IMR-90 (cell line): ENCODE measurements at regions not wholly inside any gene's neighbourhood (a gene's known extent, or its start where the extent isn't known, plus 50 kb on each side); places are given as distances from the start of the nearest gene placed in this dataset.

Experiments
- ATAC-seq: fragments of 200-7000 bp; cut with Tn5 transposase; 2 replicates; pipeline ENCODE4 v1.9.1; 2020; ENCODE audit warnings: low read depth, mild to moderate bottlenecking, moderate library complexity
- BruUV-seq: library from RNA; stranded (reverse); fragments of 400-500 nt; replicated peaks from 2 replicates; lab custom pipeline; 2021; lab: Mats Ljungman, UMichigan
- CTCF ChIA-PET: fragments of 300-600 bp; formaldehyde crosslinking; extraction: SDS; loops from one replicate; lab custom pipeline; 2021; ENCODE audit warnings: antibody characterized with exemption; lab: Yijun Ruan, JAX
- POLR2A ChIA-PET: fragments of 300-600 bp; sonication (Branson Sonifier 250); formaldehyde crosslinking; loops from one replicate; lab custom pipeline; 2022; ENCODE audit warnings: antibody characterized with exemption; ENCODE audit not compliant: unreplicated experiment; lab: Charles Lee
- DNase-seq: peaks from one replicate; pipeline ENCODE4 v3.0.0; 2013
- H2AFZ ChIP-seq: replicated peaks from 2 replicates; pipeline ENCODE3; 2013; ENCODE audit warnings: low read length, mild to moderate bottlenecking; ENCODE audit not compliant: poor library complexity
- H2AK5ac ChIP-seq: 2 replicates; pipeline ENCODE4 v1.6.1; 2013; ENCODE audit warnings: low read depth, low read length, inconsistent platforms
- H2AK9ac ChIP-seq: replicated peaks from 2 replicates; pipeline ENCODE3; 2013; ENCODE audit warnings: mild to moderate bottlenecking, low read depth, low read length, moderate library complexity; ENCODE audit not compliant: poor library complexity
- H2BK120ac ChIP-seq: 2 replicates; pipeline ENCODE4 v1.6.1; 2013; ENCODE audit warnings: low read depth, low read length, inconsistent platforms
- H2BK15ac ChIP-seq: 3 replicates; pipeline ENCODE4 v1.6.1; 2013; ENCODE audit warnings: low read depth, low read length, inconsistent platforms
- H2BK20ac ChIP-seq: 2 replicates; pipeline ENCODE4 v1.6.1; 2013; ENCODE audit warnings: low read depth, mild to moderate bottlenecking, inconsistent platforms, low read length, moderate library complexity
- H2BK5ac ChIP-seq: 2 replicates; pipeline ENCODE4 v1.6.1; 2013; ENCODE audit warnings: mild to moderate bottlenecking, low read depth, low read length, inconsistent platforms; ENCODE audit not compliant: poor library complexity, severe bottlenecking
- H3K14ac ChIP-seq: replicated peaks from 2 replicates; pipeline ENCODE4 v1.6.1; 2013; ENCODE audit warnings: low read depth, low read length, inconsistent platforms
- H3K18ac ChIP-seq: 2 replicates; pipeline ENCODE4 v1.6.1; 2013; ENCODE audit warnings: low read depth, low read length, control low read depth
- H3K23ac ChIP-seq: 2 replicates; pipeline ENCODE4 v1.6.1; 2013; ENCODE audit warnings: low read depth, low read length, inconsistent platforms
- H3K27ac ChIP-seq: 2 replicates; pipeline ENCODE4 v1.5.1; 2013; ENCODE audit warnings: mild to moderate bottlenecking, control low read depth, low read length; ENCODE audit not compliant: insufficient read depth
- H3K27me3 ChIP-seq: 2 replicates; pipeline ENCODE4 v1.6.1; 2013; ENCODE audit warnings: low read length; ENCODE audit not compliant: control insufficient read depth, insufficient read depth
- H3K36me3 ChIP-seq: 2 replicates; pipeline ENCODE4 v1.6.1; 2013; ENCODE audit warnings: low read length, mixed read lengths; ENCODE audit not compliant: control insufficient read depth, insufficient read depth
- H3K4ac ChIP-seq: 2 replicates; pipeline ENCODE4 v1.6.1; 2013; ENCODE audit warnings: low read depth, low read length, inconsistent platforms
- H3K4me1 ChIP-seq: 2 replicates; pipeline ENCODE4 v1.6.1; 2013; ENCODE audit warnings: low read length, mixed read lengths; ENCODE audit not compliant: control insufficient read depth, insufficient read depth
- H3K4me2 ChIP-seq: 2 replicates; pipeline ENCODE4 v1.6.1; 2013; ENCODE audit warnings: low read depth, mild to moderate bottlenecking, control low read depth, low read length, moderate library complexity
- H3K4me3 ChIP-seq: 2 replicates; pipeline ENCODE4 v1.5.1; 2013; ENCODE audit warnings: low read depth, mild to moderate bottlenecking, control low read depth, low read length, moderate library complexity; ENCODE audit not compliant: insufficient read depth
- H3K56ac ChIP-seq: 2 replicates; pipeline ENCODE4 v1.6.1; 2013; ENCODE audit warnings: low read length, inconsistent platforms; ENCODE audit not compliant: insufficient read depth; ENCODE audit errors: extremely low read depth
- H3K79me1 ChIP-seq, 2 experiments: 2 replicates each; pipeline ENCODE4 v1.6.1; 2013; ENCODE audit warnings: low read length in 2 of 2, inconsistent platforms in 1 of 2, low read depth in 1 of 2
- H3K9ac ChIP-seq: 2 replicates; pipeline ENCODE4 v1.6.1; 2013; ENCODE audit warnings: low read depth, low read length, control low read depth
- H3K9me1 ChIP-seq: 2 replicates; pipeline ENCODE4 v1.6.1; 2013; ENCODE audit warnings: low read length, inconsistent platforms; ENCODE audit not compliant: insufficient read depth
- H3K9me3 ChIP-seq: 2 replicates; pipeline ENCODE4 v1.6.1; 2013; ENCODE audit warnings: low read length; ENCODE audit not compliant: control insufficient read depth, insufficient read depth
- H4K20me1 ChIP-seq: 2 replicates; pipeline ENCODE4 v1.6.1; 2013; ENCODE audit warnings: low read length, inconsistent platforms; ENCODE audit not compliant: insufficient read depth
- H4K5ac ChIP-seq: 2 replicates; pipeline ENCODE4 v1.6.1; 2013; ENCODE audit warnings: mild to moderate bottlenecking, low read depth, low read length, control low read depth
- H4K8ac ChIP-seq, 2 experiments: 2 replicates each; pipeline ENCODE4 v1.6.1; 2013; ENCODE audit warnings: low read depth in 2 of 2, low read length in 2 of 2, control low read depth in 1 of 2, inconsistent platforms in 1 of 2
- H4K91ac ChIP-seq: 2 replicates; pipeline ENCODE4 v1.6.1; 2013; ENCODE audit warnings: low read depth, low read length, inconsistent platforms; ENCODE audit not compliant: insufficient read depth
- CHD1 ChIP-seq: IDR thresholded peaks from 2 replicates; pipeline ENCODE4 v1.6.1; 2012; ENCODE audit warnings: low read depth, low read length, improper control_type of control experiment
- FOS ChIP-seq: fragments of 150-350 bp; IDR thresholded peaks from 2 replicates; pipeline ENCODE4 v1.6.1; 2016; ENCODE audit warnings: low read depth, low read length
- MXI1 ChIP-seq: IDR thresholded peaks from 2 replicates; pipeline ENCODE4 v1.6.1; 2012; ENCODE audit warnings: low read depth, mild to moderate bottlenecking, low read length, moderate library complexity, borderline replicate concordance
- NFE2L2 ChIP-seq: fragments of 150-350 bp; IDR thresholded peaks from 2 replicates; pipeline ENCODE4 v1.6.1; 2016; ENCODE audit warnings: low read depth, mild to moderate bottlenecking, low read length
- RCOR1 ChIP-seq: IDR thresholded peaks from 2 replicates; pipeline ENCODE4 v1.6.1; 2012; ENCODE audit warnings: mild to moderate bottlenecking, low read length, improper control_type of control experiment; ENCODE audit not compliant: insufficient replicate concordance
- RFX5 ChIP-seq: IDR thresholded peaks from 2 replicates; pipeline ENCODE4 v1.8.0; 2012; ENCODE audit warnings: low read depth, mild to moderate bottlenecking, low read length, moderate library complexity
- WGBS, 2 experiments: methylation state at CpG; one replicate each; pipeline versions ENCODE4 v1.1.5 to v1.1.7; 2013; ENCODE audit warnings: missing lambda C conversion rate in 2 of 2; ENCODE audit not compliant: insufficient read length in 1 of 2; ENCODE audit errors: extremely low coverage in 2 of 2; 5-methylcytosine and 5-hydroxymethylcytosine counted together
- dilution Hi-C: fragments of 300-500 bp; cut with HindIII; formaldehyde crosslinking; loops from one replicate; pipeline ENCODE4 v1.14.3; 2018; ENCODE audit warnings: low sequenced_read_pairs; ENCODE audit not compliant: unreplicated experiment
- in situ Hi-C: fragments of 300-500 bp; cut with MboI; formaldehyde crosslinking; loops from 3 replicates; pipeline ENCODE4 v1.14.3; 2019; ENCODE audit warnings: low sequenced_read_pairs, inconsistent platforms, mixed read lengths
- intact Hi-C: fragments of 100-400 bp; cut with micrococcal nuclease; formaldehyde crosslinking; loops from 2 replicates; pipeline ENCODE4 v1.10.0; 2022

DNA sequence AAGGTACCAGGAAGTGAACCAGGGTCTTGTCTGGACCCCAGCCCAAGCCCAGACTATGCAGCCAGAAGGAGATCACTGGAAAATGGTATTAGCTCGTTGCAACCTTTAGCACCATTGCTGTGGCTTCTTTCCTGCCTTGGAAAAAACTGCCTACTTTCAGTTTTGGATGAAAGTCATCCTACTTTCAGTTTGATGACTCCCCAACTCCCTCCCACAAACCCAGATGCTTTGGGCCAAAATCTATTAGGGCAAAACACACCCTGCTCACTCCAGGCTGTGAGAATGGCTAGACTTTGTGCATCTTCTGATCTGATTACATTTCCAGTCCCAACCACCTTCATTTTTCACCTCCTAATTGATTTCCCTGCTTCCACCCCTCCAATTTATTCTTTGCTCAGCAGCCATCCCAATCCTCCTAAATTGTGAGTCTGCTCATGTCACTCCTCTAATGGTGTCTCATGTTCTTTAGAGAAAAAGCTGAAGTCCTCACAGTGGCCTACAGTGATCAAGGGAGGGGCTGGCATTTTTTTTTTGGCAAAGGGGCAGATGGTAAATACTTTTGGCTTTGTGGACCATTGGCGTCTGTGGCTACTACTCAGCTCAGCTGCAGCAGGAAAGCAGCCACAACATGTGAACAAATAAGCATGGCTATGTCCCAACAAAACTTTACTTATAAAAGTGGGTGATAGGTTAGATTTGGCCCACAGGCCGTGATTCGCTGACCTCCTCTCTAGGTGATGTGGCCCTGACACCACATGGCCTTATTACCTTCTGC lies 368.7 kb downstream of the SLC4A3 start:
- no peak for ATAC-seq
- Histone ChIP-seq H3K23ac (no peak overlapping the region), H2BK20ac (no peak overlapping the region), H3K27ac (no peak overlapping the region), H3K27me3 (no peaks in the 10 kb centered on the region), H2BK15ac (peak overlapping the region; percentile 45; the same call in 1 of the 3 replicates), H3K18ac (0 out of 2 replicates have a peak overlapping the region, but pooled peaks have one; percentile 33), H4K91ac (no peak overlapping the region), H3K4me1 (peaks cover 5% of the 10 kb centered on the region), H2BK5ac (no peak overlapping the region), H3K4me2 (no peak overlapping the region; the same call in 1 of the 2 replicates), H4K20me1 (no peaks in the 10 kb centered on the region), H3K9me3 (0 out of 2 replicates have a peak, but pooled peaks cover 3% of the 10 kb centered on the region), H2AK9ac (no peak overlapping the region), H3K4me3 (no peak overlapping the region), H3K14ac (no peak overlapping the region), H3K9me1 (0 out of 2 replicates have a peak, but pooled peaks cover 4% of the 10 kb centered on the region), H2BK120ac (peak overlapping the region; percentile 23; the same call in 1 of the 2 replicates), H2AFZ (peak overlapping the region; percentile 84), H3K56ac (no peak overlapping the region), H3K4ac (no peak overlapping the region), H3K9ac (no peak overlapping the region), H3K36me3 (no peaks in the 10 kb centered on the region), H2AK5ac (no peak overlapping the region), H4K8ac (peak overlapping the region in 1 of 2 experiments; percentile 21; a peak in 2 of 4 replicates), H4K5ac (peak overlapping the region; percentile 38; the same call in 1 of the 2 replicates), H3K79me1 (no peaks in the 10 kb centered on the region)
- ChIA-PET POLR2A (no interaction called here), CTCF (interaction anchor here (0.6 to 1.4 kb wide), 2 partner anchors 48 to 509 kb away, joined by 3 read pairs; no protein-coding TSS in a partner anchor)
- no CpG with 5 or more reads among the region's 4 CpGs for WGBS, 2 experiments
- no peak for DNase-seq
- no peak for TF ChIP-seq MXI1
- TF ChIP-seq CHD1: no peak
- TF ChIP-seq RFX5: no peak
- no peak for TF ChIP-seq RCOR1
- TF ChIP-seq NFE2L2: no peak
- TF ChIP-seq FOS: no peak
- BruUV-seq: no TSS peak
- in situ Hi-C loops (no loop called here), intact Hi-C loops (loop anchor here (5.0 kb wide), 3 partner anchors 259 to 1971 kb away; partner anchors contain the start of gene EPHA4), dilution Hi-C loops (no loop called here)
